BLaER1 treated with 17β-estradiol and CSF1 and Interleukin-3, amounts not matched to agents 10 nM and 100 nM (cell line): ENCODE measurements at regions not wholly inside any gene's neighbourhood (a gene's known extent, or its start where the extent isn't known, plus 50 kb on each side); places are given as distances from the start of the nearest gene placed in this dataset.

Experiments
- H3K27ac ChIP-seq, 11 experiments: shearing (Covaris generic); formaldehyde crosslinking; 2 replicates each; pipeline ENCODE4 v1.8.1; 2022
- H3K27me3 ChIP-seq, 11 experiments: shearing (Covaris generic); formaldehyde crosslinking; 2 replicates each; pipeline ENCODE4 v1.8.1; 2022
- H3K36me3 ChIP-seq, 11 experiments: shearing (Covaris generic); formaldehyde crosslinking; 2 replicates each; pipeline ENCODE4 v1.8.1; 2022
- H3K4me1 ChIP-seq, 10 experiments: shearing (Covaris generic); formaldehyde crosslinking; 2 replicates each; pipeline ENCODE4 v1.8.1; 2022
- H3K4me2 ChIP-seq, 11 experiments: shearing (Covaris generic); formaldehyde crosslinking; 2 replicates each; pipeline ENCODE4 v1.8.1; 2022
- H3K4me3 ChIP-seq, 10 experiments: shearing (Covaris generic); formaldehyde crosslinking; 2 replicates each; pipeline ENCODE4 v1.8.1; 2022
- H3K9ac ChIP-seq, 11 experiments: shearing (Covaris generic); formaldehyde crosslinking; 2 replicates each; pipeline ENCODE4 v1.8.1; 2022
- H3K9me3 ChIP-seq, 11 experiments: shearing (Covaris generic); formaldehyde crosslinking; replicated peaks in 1 of 11; 2 replicates each; pipeline ENCODE4 v1.8.1; 2022
- H4K20me1 ChIP-seq, 11 experiments: shearing (Covaris generic); formaldehyde crosslinking; 2 replicates each; pipeline ENCODE4 v1.8.1; 2022
- Cebpa-rat ChIP-seq, 11 experiments: shearing (Covaris generic); IDR thresholded peaks; 2 replicates each; pipeline ENCODE4 v1.8.1; 2022

DNA sequence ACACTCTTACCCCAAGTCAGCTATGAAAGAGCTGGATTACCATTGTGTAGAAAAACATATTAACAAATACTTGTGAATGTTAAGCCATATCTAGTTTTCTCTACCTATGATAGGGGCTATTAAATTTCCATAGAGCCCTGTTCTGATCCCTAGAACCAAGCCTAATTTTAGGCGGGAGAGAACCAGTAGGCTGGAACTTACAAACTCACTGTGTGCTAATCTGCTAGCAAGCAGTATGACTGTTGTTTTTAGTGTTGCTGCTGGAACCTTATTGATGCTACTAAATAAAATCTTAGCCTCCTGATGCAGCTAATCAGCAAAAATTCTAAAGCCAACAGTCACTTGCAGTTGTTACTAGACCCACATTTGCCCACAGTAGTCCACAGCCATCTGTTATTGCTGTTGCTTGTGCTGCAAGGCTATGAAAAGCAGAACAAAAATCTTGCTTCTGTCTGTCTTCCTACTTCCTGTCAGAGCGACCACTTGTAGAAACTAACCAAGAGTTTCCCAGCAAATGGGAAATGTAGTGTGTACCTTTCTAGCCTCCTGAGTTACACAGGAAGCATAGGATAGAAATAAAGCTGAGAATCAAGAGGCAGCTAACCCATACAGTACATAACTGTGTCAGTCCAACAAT, 368.4 kb downstream of the ARL4A start:
- H3K27me3 ChIP-seq, result no peaks in the 10 kb centered on the region
- H3K27ac ChIP-seq, result peak overlapping the region in 7 of 11 experiments; percentile 1 to 84 (median 25); a peak in 12 of 22 replicates
- peak overlapping the region; percentile 6 to 69 (median 43); a peak in 18 of 22 replicates for H3K4me2 ChIP-seq
- H4K20me1 ChIP-seq, result no peaks in the 10 kb centered on the region
- no peak overlapping the region for H3K9ac ChIP-seq
- no peaks in the 10 kb centered on the region for H3K36me3 ChIP-seq
- TF ChIP-seq Cebpa-rat (IDR thresholded peaks at IDR 0.05), result no peak
- no peak overlapping the region for H3K4me3 ChIP-seq
- H3K9me3 ChIP-seq, result peaks cover 0 to 7% (median 5%) of the 10 kb centered on the region in 11 experiments; a peak in 14 of 22 replicates
- H3K4me1 ChIP-seq, result peaks cover 19 to 40% (median 30%) of the 10 kb centered on the region in 10 experiments

DNA sequence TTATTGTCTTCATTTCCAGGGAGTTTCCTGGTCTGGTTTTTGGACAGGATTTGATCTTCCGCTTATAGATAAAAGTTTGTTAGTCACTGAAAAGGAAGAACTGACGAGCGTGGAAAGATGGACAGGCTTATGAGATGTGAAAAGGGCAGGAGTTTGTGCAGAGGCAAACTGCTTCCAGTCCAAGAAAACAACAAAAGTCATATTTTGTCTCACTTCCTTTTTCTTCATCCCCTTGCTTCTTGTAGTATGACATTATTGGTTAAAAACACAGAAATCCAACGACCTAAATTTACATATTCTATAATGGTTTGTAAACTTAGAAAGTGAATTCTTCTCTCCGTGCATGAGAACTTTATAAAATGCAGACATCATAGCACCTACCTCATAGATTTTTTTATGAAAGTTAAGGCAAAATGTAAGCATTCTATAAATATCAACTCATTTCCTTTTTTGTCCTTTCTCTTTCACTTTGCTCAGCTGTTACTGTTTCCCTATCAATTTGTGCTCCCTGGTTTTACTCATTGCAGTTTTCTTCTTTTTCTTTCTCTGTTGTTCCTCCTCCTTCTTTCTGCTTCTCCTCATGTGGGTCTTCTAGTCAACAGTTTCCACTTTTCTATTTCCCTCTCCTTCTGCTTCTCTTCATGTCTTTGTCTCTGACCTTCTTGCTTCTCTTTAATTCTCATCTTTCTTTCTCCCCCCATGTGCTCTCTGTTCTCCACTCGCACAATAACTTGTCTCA, 370.2 kb downstream of the ARL4A start:
- Histone ChIP-seq H3K4me2 (peak overlapping the region; percentile 14 to 69 (median 55); a peak in 21 of 22 replicates), H3K36me3 (no peaks in the 10 kb centered on the region), H3K27ac (peak overlapping the region; percentile 47 to 84 (median 79); a peak in 20 of 22 replicates), H3K27me3 (no peaks in the 10 kb centered on the region), H3K4me3 (peak overlapping the region in 5 of 10 experiments; percentile 16 to 38 (median 32); a peak in 8 of 20 replicates), H3K9ac (peak overlapping the region in 8 of 11 experiments; percentile 19 to 67 (median 59); a peak in 13 of 22 replicates), H4K20me1 (no peaks in the 10 kb centered on the region), H3K4me1 (peaks cover 19 to 40% (median 30%) of the 10 kb centered on the region in 10 experiments), H3K9me3 (peaks cover 0 to 7% (median 5%) of the 10 kb centered on the region in 11 experiments; a peak in 13 of 22 replicates)
- TF ChIP-seq Cebpa-rat (IDR thresholded peaks at IDR 0.05), result no peak

DNA sequence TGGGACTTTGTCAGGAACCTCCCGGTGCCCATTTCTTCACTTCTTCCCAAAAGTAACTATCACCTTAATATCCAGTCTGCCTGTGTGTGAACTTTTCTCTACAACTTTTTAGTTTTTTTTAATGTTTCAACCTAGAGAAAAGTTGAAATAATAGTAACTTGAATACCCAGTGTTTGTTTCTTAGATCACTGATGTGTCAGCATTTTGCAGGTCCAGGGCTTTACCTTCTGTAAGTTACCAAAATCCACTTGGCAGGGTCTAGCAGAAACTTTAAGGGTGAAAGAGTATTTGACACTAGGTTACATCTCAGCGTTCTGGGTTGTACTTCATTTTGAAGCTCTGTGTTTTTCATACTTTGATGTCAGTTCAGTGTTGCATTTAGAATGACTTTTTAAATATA, 372.7 kb downstream of the ARL4A start:
- Histone ChIP-seq H3K9me3 (peaks cover 0 to 7% (median 5%) of the 10 kb centered on the region in 11 experiments; a peak in 13 of 22 replicates), H3K4me2 (no peak overlapping the region), H3K4me1 (peaks cover 19 to 36% (median 30%) of the 10 kb centered on the region in 10 experiments), H3K27me3 (no peaks in the 10 kb centered on the region), H3K9ac (no peak overlapping the region), H3K27ac (no peak overlapping the region), H3K4me3 (no peak overlapping the region), H4K20me1 (no peaks in the 10 kb centered on the region), H3K36me3 (no peaks in the 10 kb centered on the region)
- no peak for TF ChIP-seq Cebpa-rat (IDR thresholded peaks at IDR 0.05)

DNA sequence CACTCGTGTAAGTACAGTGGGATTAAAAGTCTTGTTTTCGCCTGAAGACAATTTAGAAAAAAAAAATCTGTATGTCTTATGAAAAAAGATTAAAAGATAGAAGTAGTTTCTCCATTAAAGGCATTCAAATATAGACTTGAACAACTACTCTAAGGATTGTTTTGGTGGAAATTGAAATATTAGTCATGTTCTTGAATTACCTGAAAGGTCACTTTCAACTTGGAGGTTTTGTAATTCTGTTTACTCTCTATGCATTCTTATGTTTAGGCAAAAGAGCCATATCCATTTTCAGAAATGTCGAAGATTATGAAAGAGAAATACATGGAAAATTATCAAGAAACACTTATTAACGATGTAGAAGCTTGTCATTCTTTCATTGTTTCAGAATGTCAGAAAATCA, 373.7 kb downstream of the ARL4A start:
- Histone ChIP-seq H3K4me1 (peaks cover 13 to 27% (median 22%) of the 10 kb centered on the region in 10 experiments), H3K4me2 (no peak overlapping the region), H3K9me3 (peaks cover 0 to 7% (median 5%) of the 10 kb centered on the region in 11 experiments; a peak in 13 of 22 replicates), H4K20me1 (no peaks in the 10 kb centered on the region), H3K27ac (no peak overlapping the region), H3K27me3 (no peaks in the 10 kb centered on the region), H3K9ac (no peak overlapping the region), H3K4me3 (no peak overlapping the region), H3K36me3 (no peaks in the 10 kb centered on the region)
- no peak for TF ChIP-seq Cebpa-rat (IDR thresholded peaks at IDR 0.05)

DNA sequence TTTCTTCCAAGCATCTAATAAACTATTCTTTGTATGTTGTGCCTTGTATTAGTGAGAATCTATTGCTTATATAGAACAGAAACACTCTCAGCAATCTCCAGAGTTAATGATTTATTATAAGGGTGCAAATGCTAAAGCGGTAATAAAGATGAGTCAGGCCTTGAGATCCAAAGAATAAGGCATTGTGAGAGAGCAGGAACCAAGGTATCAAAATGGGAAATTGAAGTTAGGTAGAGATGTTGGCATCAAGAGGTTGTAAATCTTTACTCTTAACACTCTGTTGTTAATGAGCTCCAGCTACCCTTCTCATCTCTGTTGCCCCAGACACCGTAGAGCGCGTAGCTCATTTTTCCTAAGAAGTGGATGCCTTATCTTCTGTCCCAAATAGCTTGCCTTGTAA, 375.2 kb downstream of the ARL4A start:
- Histone ChIP-seq H3K36me3 (no peaks in the 10 kb centered on the region), H3K4me2 (no peak overlapping the region), H3K9ac (no peak overlapping the region), H4K20me1 (no peaks in the 10 kb centered on the region), H3K27ac (no peak overlapping the region), H3K9me3 (peaks cover 0 to 7% (median 5%) of the 10 kb centered on the region in 11 experiments; a peak in 13 of 22 replicates), H3K4me3 (no peak overlapping the region), H3K27me3 (no peaks in the 10 kb centered on the region), H3K4me1 (peaks cover 5 to 12% (median 8%) of the 10 kb centered on the region in 10 experiments; a peak in 17 of 20 replicates)
- TF ChIP-seq Cebpa-rat (IDR thresholded peaks at IDR 0.05), result no peak

DNA sequence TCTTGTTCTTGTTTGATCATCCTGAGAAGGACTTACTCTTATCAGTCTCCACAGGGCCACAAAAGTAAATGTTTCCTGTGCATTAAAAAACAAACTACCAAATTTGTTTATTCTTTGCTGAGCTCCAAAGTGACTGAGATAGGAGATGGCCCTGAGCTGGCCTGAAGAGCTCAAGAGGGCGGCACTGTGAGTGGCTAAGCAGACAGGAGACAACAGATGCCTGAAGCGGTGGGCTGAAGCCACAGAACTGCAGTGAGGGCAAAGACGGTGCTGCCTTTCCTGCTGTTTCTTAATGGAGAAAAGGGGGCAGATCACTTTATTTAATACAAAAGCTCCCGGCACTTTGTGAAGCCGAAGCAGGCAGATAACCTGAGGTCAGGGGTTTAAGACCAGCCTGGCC, 379.6 kb downstream of the ARL4A start:
- no peak overlapping the region for H3K4me3 ChIP-seq
- H3K4me1 ChIP-seq, result no peaks in the 10 kb centered on the region
- H4K20me1 ChIP-seq, result no peaks in the 10 kb centered on the region
- H3K27ac ChIP-seq, result no peak overlapping the region
- no peak overlapping the region for H3K9ac ChIP-seq
- TF ChIP-seq Cebpa-rat (IDR thresholded peaks at IDR 0.05), result no peak
- H3K4me2 ChIP-seq, result no peak overlapping the region
- no peaks in the 10 kb centered on the region for H3K27me3 ChIP-seq
- no peaks in the 10 kb centered on the region for H3K9me3 ChIP-seq
- H3K36me3 ChIP-seq, result no peaks in the 10 kb centered on the region

DNA sequence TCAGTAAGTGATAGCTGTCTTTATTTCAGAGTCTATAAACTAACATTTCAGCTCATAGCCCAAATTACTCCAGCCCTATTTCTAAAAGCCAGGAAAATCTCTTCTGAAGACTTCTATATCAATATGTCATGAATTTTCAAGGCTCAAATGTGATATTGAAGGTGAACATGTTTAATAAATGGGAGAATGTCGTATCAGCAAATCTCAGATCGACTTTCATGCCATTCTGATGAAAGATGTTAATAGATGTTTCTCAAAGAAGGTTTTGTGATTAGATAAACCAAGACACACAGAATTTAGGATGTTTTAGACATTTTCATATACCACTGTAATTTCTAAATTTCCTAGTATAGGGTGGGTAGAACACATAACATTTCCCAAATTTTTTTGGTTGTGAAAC, 380.6 kb downstream of the ARL4A start:
- no peaks in the 10 kb centered on the region for H3K9me3 ChIP-seq
- no peaks in the 10 kb centered on the region for H3K36me3 ChIP-seq
- TF ChIP-seq Cebpa-rat (IDR thresholded peaks at IDR 0.05), result no peak
- H3K27me3 ChIP-seq, result no peaks in the 10 kb centered on the region
- no peaks in the 10 kb centered on the region for H4K20me1 ChIP-seq
- no peak overlapping the region for H3K4me3 ChIP-seq
- no peak overlapping the region for H3K9ac ChIP-seq
- no peaks in the 10 kb centered on the region for H3K4me1 ChIP-seq
- no peak overlapping the region for H3K27ac ChIP-seq
- no peak overlapping the region for H3K4me2 ChIP-seq

DNA sequence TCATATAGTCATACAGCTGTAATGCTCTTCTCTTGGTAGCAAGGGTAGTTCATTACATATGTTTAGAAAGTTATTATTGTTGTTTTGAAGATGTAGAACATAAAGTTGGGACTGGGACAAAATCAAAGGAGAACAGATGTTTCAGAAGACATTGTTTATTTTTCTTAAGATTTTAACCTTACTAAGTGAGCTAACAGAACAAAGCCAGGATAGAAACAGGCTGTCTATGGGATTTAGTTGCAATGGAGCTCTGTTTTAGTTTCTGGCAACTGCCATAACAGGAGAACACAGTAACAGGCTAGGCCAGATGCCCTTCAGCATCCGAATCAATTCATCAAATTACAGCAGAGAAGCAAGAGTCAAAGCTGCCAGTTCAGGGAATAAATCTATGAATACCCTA, 382.4 kb downstream of the ARL4A start:
- no peaks in the 10 kb centered on the region for H3K9me3 ChIP-seq
- no peak overlapping the region for H3K4me3 ChIP-seq
- no peak overlapping the region for H3K9ac ChIP-seq
- TF ChIP-seq Cebpa-rat (IDR thresholded peaks at IDR 0.05), result no peak
- H3K36me3 ChIP-seq, result no peaks in the 10 kb centered on the region
- H4K20me1 ChIP-seq, result no peaks in the 10 kb centered on the region
- no peaks in the 10 kb centered on the region for H3K27me3 ChIP-seq
- no peaks in the 10 kb centered on the region for H3K4me1 ChIP-seq
- H3K4me2 ChIP-seq, result no peak overlapping the region
- no peak overlapping the region for H3K27ac ChIP-seq

DNA sequence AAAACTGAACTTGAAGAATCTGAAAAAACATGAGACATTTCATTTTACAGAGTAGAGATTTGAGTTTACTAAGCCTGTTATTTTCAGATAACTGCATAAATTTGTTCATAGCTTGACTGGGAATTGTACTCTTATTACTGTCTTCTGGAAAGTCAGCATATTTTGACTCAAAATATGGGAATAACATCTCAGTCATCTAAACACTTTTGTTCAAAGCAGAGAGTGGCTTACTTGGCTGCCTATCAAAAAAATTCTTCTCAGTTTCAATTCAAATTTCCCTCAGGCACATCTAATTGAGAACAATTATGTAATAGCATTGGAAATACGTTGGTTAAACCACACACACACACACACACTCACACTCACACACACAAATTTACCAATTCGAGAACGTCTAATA, 384.6 kb downstream of the ARL4A start:
- no peaks in the 10 kb centered on the region for H4K20me1 ChIP-seq
- no peaks in the 10 kb centered on the region for H3K9me3 ChIP-seq
- H3K4me3 ChIP-seq, result no peak overlapping the region
- no peaks in the 10 kb centered on the region for H3K4me1 ChIP-seq
- H3K36me3 ChIP-seq, result no peaks in the 10 kb centered on the region
- H3K9ac ChIP-seq, result no peak overlapping the region
- H3K4me2 ChIP-seq, result no peak overlapping the region
- no peaks in the 10 kb centered on the region for H3K27me3 ChIP-seq
- no peak overlapping the region for H3K27ac ChIP-seq
- no peak for TF ChIP-seq Cebpa-rat (IDR thresholded peaks at IDR 0.05)
